RKO (cell line): ENCODE measurements at regions not wholly inside any gene's neighbourhood (a gene's known extent, or its start where the extent isn't known, plus 50 kb on each side); places are given as distances from the start of the nearest gene placed in this dataset.

ENCODE experiments used
- DNase-seq: peaks from one replicate; pipeline ENCODE4 v3.0.0-alpha.2; 2016; ENCODE audit warnings: low spot score

DNA sequence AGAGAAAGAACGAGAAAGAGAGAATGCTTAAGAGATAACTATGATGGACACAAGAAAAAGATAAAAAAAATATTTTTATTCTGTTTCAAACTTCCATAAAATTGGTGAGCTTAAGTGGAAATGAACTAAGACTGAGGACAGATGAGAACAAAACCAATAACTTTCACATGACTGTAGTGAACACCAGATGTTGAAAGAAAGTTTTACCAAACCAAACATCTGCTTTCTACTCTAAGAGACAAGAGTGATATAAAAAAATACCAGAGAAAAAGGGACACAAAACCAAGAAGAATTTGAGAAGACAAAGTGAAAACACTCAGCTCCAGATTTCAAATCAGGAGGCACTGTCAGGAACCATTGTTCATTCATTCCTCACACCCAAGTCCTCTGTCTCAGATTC lies 147.9 kb downstream of the IMPG2 start:
- DNase-seq, result no peak

DNA sequence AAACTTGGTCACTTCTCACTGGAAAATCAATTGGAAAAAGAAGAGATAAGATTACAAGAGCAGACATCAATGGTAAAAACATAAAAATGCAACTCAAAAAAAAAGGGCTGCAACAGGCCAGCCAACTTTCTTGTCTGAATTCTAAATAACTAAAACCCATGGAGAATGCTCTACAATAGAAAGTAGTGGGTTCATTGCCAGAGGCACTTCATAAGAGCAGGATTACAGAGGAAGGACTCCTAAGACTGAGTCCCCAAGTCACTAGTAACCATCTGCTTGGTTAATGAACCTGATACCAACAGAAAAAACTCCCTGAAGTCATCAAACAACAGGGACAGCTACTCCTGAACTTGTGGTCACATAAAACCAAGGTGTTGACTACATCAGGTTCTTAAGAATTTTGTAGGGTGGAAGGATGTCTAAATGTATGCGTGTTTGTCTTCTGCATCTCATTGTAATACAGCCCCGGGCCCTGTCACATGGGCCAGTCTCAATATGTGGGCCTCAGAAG lies 148.6 kb downstream of the IMPG2 start:
- no peak for DNase-seq

DNA sequence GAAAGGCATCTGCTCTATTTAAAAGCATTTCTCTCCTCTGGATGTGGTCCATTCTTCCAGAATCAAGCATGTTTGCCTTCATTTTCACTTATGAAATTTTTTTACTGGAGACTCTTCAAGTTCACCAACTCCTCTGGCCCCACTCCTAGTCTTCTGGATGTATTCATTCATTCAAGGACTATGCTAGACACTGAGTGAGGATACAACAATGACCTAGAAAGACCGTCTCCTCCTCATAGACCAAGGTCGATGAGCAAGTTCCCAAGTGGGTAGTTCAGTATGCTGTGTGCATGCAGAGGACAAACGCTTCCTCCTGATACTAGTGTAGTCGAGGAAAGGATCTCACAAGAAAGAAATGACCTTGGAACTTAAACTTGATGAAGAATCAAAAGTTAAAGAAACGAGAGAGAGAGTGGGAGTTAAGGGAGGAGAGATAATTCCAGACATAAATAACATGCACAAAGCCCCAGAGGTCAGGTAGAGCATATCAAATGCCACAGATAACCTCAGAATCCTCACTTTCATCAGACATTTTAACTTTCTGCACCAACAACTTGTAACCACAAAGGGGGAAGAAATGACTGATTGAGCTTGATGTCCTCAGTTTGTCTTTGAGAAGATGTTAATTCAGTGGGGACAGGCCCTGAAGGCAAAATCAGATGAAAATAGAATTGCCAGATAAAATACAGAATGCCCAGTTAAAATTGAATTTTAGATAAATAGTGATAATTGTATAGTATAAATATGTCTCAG lies 149.4 kb downstream of the IMPG2 start:
- no peak for DNase-seq

DNA sequence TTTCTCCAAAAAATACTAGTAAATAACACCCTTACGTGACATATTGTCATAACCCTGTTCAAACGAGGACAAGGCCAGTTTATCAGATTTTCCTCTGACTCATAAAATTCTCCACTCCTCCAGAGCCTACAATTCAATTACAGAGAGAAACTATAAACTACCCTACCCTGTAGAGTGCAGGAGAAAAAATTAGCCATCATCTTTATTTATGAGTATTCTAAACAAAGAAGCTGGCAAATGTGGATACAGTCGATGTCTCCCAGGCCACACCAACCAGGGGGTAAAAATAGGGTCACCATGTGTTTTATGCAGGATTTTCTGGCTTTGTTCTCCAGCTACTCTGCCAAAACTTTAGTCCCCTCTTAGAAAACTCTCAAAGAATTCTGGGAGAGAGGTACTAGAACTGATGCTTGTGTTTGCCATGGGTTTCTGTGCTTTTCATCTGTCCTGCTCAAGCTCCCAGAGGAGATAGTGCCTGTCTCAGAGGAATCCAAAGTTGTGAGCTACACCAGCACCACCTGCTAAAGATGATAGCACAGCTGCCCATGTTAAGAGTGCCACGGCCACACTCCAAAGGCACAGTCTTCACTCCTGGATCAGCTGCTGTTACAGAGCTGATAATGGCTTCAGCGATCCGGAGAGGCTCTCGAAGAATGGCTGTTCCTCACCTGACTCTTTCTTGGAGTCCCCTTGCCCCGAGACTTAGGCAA lies 150.2 kb downstream of the IMPG2 start:
- no peak for DNase-seq

DNA sequence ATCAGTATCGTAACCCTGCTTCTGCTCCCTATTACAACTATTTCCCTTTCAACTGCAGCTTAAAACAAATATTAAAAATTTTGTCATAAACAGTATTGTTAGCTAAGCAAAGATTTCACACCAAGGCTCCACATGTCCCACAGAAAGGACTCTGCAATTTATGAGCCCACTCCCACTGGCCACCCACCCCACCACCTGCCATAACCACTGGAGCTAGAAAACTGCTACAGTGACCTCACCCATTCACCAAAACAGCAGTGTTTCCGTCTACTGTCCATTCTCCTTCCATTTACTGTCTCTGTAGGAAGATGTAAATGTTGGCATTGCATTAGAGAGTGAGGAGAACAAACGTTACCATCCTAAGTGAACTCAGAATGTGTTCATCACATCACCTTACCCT lies 150.9 kb downstream of the IMPG2 start:
- DNase-seq, result no peak

DNA sequence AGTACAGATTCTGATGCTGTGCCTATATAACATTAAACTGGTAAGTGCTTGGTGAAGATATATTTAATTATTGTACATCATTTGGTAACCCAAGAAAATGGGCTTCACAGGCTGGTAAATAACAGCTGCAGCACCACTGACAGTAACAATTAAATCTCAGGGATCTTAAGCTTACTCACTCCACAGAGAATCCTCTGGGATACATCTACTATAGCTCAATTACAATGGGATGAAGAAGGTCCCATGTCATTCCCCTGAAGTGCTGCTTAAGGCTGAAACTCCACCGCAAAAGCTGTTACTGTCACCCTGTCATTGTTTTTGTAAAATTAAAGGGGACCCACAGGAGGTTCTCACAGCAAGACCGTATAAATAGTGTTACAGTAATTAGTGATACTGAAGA lies 153.0 kb downstream of the IMPG2 start:
- DNase-seq, result no peak

DNA sequence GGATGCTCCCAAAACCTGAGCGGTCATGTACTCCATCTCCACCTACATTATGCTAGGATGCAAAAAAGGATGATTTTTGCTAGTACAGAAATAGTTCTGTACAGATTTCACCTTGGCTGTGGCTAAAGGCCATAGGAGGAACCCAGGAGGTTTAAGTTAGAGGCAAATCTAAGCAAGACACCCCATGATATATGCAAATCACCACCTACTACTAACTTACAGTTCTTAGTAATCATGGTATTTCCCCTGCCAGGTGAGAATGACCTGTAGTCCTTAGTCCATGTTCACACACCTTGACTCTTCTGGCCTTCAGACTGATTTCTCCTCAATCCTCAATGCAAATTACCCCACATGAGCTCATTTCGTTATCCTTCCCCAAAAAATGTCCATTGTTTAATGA lies 154.2 kb downstream of the IMPG2 start:
- DNase-seq, result no peak

DNA sequence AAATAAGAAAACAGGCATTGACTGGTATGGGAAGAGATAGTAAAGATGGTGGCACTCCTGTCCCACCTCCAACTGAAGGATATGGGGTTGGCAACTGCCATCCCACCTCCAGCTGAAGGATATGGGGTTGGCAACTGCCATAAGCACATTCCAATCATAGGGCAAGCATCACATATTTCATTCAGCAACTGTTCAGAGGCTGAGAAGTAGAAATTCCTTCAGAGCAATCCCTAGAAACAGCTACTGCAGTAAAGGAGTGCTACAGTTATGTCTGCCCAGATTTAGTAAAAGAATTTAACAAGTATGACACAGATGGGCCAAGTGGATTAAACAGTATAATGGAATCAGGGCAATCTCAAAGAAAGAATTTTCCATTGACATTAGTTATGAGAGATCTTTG lies 156.8 kb downstream of the IMPG2 start:
- DNase-seq, result no peak

DNA sequence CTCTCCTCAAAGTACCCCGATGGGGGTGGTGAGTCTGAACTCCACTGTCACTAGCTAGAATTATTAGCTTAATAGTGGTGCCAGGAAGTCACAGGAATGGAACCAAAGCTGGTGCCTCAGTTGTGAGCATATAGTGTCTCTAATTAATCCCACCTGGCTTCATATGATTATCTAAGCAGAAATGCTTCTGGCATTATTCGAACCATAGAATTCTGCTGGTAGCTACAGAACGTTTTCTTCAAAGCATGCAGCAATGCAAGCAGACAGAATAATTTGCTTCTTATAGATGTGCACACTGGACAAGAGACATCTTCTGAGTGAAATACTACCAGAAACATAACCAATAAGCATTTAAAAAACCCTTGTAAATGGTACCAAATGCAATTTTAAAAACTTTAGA lies 160.9 kb downstream of the IMPG2 start:
- no peak for DNase-seq

DNA sequence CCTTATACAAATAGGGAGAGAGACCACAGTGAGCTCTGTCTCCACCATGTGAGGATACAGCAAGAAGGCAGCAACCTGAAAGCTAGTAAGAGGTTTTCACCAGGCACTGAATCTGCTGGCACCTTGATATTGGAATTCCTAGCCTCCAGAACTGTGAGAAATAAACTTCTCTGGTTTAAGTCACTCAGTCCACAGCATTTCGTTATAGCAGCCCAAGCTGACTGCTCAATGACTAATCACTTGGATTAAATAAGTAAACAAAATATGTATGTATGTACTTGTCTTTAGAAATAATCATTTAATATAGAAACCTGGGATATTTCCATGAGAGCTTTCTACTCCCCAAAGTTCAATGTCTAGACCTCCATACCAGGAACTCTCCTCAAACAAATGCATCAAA lies 162.0 kb downstream of the IMPG2 start:
- no peak for DNase-seq

DNA sequence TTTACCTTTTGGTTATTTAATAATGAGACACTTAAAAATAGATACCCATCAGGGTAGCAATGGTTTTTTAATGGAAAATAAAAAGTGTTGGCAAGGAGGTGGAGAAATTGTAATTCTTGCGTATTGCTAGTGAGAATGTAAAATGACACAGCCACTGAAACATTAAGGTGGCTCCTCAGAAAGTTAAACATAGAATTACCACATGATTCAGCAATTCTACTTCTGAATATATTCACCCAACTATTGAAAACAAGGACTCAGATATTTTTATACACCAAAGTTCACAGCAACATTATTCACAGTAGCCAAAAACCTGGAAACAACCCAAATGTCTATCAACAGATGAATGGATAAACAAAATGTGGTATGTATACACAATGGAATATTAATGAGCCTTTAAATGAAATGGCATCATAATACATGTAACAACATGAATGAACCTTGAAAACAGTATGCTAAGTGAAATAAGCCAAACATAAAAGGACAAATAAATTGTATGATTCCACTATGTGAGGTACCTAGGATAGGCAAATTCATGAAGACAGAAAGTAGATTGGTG lies 163.5 kb downstream of the IMPG2 start:
- no peak for DNase-seq

DNA sequence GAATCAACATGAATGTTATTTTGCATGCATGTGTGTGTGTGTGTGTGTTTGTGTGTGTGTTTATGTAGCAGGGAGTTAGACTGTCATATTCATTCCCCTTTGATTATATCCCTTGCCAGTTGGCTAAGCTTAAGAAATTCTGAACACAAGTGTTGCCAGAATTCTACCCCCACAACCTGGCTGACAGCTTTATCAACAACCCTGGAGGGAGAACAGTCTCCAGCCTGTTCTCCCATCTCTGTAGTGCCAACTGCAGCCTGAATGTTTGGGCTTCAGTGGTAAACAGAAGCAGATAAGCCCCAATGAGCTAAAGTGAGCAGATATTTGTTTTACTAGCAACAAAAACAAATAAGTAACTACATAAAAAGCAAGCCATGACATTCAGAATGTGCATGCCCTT lies 162.6 kb upstream of the ABI3BP start:
- DNase-seq, result no peak

DNA sequence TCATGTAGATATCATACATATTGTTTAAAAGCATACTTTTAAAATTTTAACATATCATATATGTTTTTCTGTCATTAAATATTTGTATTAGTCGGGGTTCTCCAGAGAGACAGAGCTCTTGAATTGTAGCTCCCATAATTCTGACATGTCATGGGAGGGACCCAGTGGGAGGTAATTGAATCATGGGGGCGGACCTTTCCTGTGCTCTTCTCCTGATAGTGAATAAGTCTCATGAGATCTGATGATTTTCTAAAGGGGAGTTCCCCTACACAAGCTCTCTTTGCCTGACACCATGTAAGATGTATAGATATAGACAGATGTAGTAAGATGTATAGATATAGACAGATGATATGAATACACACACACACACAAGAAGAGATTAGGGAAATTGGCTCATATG lies 161.2 kb upstream of the ABI3BP start:
- no peak for DNase-seq

DNA sequence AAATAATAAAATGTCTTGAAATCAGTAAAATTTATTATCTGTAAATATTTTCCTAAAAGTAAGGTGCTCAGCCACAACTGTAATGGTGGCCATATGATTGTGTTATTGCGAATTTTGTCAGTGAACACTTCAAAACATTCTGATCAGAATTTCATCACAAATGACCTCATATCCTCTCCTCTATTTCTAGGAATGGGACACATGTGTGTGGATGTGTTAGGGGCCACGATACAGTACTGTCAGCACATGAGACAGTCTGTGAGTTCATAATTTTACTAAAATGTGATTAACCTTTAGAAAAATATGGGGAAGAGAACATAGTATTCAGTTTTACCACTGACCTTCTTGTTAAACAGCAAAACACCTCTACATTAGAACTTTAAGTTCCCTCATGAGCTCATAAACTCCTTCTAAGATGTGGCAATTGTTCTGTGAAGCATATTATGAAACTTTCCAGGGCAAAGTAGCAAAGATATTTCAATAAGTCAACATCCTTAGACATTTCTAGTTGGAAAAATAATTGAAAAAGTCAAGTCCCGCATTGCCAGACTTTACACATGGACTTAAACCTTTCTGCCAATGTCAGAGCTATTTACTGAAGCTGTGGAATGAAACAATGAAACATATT lies 158.2 kb upstream of the ABI3BP start:
- no peak for DNase-seq

DNA sequence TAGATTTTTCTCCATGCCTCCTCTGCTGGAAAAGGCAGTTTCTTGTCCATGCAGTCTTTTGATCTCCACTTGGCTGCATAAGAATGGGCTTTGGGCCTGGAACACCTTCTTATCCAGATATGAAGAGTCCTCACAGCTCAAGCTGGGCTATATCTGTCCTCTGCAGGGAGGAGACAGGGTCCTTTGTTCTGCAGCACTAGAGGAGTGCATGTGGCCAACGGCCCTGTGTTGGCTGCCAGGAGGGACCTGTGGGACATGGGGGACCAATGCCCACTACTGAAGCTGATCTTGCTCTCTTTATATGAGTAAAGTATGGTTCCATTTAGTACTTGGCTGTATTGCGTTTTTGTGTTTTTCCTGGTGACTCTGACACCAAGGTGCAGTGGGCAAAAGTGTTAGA lies 157.3 kb upstream of the ABI3BP start:
- no peak for DNase-seq

DNA sequence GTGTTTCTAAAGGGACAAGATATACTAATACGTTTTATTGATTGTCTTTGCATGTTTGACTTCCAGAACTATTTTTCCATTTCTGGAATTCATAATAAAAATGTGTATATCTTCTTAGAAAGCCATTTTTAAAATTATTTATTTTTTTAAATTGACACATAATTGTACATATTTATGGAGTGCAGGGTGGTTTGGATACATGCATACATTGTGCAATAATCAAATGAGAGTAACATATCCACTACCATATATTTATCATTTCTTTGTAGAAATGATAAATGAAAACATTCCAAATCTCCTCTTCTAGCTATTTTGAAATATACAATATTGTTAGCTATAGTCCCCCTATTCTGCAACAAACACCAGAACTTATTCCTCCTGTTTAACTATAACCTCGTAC lies 156.5 kb upstream of the ABI3BP start:
- no peak for DNase-seq

DNA sequence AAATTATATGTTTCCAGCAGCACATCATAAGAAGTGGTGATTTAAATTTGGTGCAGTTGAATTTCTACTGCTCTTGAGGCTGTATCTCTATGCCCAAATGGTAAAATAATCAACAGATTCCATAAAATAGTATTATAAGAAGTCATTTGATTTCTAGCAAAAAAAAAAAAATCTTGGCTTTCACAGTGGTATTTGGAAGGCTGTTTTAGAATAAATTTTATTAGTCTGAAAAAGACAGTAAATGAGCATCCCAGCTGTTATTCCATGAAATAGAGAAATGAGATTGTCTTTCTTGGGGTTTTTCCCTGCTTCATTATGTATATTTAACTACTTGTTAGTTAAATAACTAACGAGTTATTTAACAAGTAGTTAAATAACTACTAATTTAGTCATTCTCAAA lies 156.0 kb upstream of the ABI3BP start:
- DNase-seq, result no peak

DNA sequence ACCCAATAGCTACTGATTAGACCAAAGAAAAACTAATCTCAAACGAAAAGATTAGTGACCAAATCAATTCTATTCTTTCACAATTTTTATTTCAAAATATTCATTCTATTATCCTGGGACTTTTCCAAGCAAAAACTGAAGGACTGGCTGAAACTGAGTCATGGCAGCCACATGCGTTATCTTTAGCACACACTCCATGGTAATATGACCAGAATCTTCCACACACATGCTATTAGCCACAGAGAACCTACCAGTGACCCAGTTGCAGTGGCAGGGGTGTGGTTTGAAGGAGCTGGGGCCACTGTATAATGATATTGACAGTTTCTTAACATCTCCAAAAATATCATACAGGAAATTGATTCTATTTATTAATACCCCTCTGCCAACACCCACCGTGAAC lies 154.8 kb upstream of the ABI3BP start:
- no peak for DNase-seq

DNA sequence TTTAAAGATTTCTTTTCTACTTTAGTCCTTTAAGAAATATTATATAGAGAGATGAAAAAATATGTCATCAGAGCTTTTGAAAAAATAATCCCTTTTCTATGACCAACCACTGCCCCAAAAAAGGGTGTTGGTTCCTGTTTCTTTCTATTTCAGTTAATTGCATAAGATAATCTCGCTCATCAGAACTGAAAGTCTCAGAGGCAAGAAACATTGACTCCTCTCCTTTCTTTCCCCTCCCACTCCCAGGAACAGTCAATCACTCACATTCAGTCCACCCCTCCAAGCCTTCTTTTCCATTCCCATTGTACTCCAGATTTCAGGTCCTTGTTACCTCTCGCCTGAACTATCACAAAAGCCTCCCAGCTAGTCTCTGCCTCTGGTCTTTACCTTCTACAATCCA lies 153.7 kb upstream of the ABI3BP start:
- DNase-seq, result peak; percentile 5

DNA sequence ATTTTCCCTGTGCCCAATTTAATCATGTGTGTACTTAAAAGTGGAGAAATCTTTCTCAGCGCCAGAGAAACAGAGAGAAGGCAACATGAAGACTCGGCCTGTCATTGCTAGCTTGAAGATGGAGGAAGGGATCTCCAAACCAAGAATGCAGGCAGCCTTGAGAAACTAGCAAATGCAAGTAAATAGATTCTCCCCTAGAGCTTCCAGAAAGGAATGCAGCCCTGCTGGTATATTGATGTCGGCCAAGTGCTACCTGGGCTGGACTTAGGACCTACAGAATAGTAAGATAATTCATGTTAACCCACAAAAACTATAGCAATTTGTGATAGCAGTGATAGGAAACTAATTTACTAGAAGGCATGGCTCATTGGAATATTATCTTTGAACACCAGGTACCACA lies 150.9 kb upstream of the ABI3BP start:
- no peak for DNase-seq

DNA sequence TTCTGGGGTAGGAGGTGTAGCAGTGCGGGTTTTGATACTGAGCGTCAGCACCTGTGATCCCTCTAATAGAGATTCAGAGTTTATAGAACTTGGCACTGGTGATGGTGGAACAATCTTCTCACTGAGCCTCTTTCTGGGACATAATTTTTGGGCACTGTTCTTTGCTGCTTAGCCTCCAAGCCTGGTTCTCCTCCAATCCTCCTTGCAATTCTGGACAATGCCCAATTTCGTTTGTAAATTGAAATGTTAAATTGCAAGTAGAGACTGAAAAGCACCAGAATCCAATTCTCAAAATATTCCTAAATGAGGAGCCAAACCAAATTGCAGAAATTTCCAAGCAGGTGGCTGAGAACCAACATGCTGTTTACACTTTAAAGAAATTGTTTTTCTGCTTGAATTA lies 149.8 kb upstream of the ABI3BP start:
- DNase-seq, result no peak

DNA sequence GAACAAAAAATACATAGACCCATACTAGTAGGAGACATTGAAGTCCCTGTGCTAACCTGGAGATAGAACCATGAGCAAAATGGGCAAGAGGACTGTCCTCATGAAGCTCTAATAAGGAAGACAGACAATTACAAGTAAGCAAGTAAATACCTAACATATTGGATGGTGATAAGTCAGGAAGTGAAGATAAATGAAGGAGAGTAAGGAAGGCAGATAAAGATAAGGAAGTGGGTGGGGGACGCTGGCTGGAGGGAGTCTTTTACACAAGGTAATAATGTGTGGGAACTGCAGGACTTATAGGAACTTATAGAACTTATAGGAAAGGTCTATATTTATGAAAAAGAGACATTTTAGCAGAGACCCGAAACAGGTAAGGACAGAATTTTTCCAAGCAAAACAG lies 148.9 kb upstream of the ABI3BP start:
- no peak for DNase-seq

DNA sequence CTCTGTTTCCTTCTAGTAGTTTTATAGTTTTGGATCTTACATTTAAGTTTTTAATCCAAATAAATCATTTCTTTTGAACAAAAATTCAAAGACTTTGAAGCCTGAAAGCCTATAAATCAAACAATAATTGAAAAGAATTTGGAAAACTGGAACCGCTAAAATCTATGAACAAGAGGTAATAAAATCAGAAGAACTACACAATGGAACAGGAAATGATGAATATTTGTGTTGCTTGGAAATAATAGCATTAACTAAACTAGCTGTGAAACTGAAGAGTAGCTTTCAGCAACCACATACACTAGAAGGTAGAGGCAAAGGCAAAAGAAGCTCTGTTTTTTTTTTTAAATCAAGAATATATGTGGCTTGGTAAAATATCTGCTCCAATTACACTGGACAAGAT lies 147.9 kb upstream of the ABI3BP start:
- DNase-seq, result no peak
